Type B pancreatic cell (in vitro differentiated cells): ENCODE measurements at regions not wholly inside any gene's neighbourhood (a gene's known extent, or its start where the extent isn't known, plus 50 kb on each side); places are given as distances from the start of the nearest gene placed in this dataset.

Source experiments
- DNase-seq: peaks from one replicate; pipeline ENCODE4 v3.0.0; 2021; ENCODE audit warnings: mixed read lengths; ENCODE audit not compliant: unreplicated experiment; ENCODE audit errors: extremely low spot score
- H3K27ac Mint-ChIP-seq: 2 replicates; pipeline ENCODE4 v1.8.0; 2021; ENCODE audit warnings: mild to moderate bottlenecking, mixed read lengths
- H3K27me3 Mint-ChIP-seq: 2 replicates; pipeline ENCODE4 v1.8.0; 2021; ENCODE audit warnings: mixed read lengths
- H3K36me3 Mint-ChIP-seq: 2 replicates; pipeline ENCODE4 v1.8.0; 2021; ENCODE audit warnings: mixed read lengths
- H3K4me1 Mint-ChIP-seq: one replicate; pipeline ENCODE4 v1.8.0; 2021; ENCODE audit warnings: mixed read lengths; ENCODE audit not compliant: unreplicated experiment
- H3K4me3 Mint-ChIP-seq: 2 replicates; pipeline ENCODE4 v1.8.0; 2021; ENCODE audit warnings: mild to moderate bottlenecking, mixed read lengths
- H3K9me3 Mint-ChIP-seq: 2 replicates; pipeline ENCODE4 v1.8.0; 2021; ENCODE audit warnings: mixed read lengths
- CTCF ChIP-seq: fragments of 200-600 bp; sonication (generic); conservative IDR thresholded peaks from 2 replicates; pipeline ENCODE4 v1.5.0; 2021; ENCODE audit warnings: antibody characterized with exemption, mild to moderate bottlenecking

GRCh38 chr10:10873915-10874314 is 143.8 kb upstream of the CELF2 start:
- Mint-ChIP-seq H3K9me3 (no peaks in the 10 kb centered on the region), H3K36me3 (no peaks in the 10 kb centered on the region), H3K27me3 (peaks cover 56% of the 10 kb centered on the region), H3K4me1 (peaks cover 9% of the 10 kb centered on the region), H3K27ac (no peak overlapping the region), H3K4me3 (no peak overlapping the region)
- TF ChIP-seq CTCF: no peak
- no peak for DNase-seq

DNA sequence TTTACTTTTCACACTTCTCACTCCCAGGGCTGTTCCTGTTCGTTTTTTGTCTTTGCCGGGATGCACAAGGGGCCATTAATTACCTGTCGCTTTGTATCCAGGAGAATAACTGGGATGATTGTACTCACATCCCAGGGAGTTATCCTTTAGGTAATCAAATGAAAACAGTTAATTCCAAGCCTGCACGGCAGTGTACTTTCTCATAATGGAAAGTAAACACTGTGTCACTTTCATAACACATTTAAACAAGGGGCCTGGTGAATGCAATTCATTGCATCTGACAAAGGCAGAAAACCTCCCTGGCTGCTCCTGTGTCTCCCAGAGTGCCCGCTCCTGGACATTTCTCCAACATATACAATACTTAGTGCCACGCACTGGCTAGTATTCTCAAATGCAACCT is 138.7 kb upstream of the CELF2 start:
- DNase-seq: no peak
- Mint-ChIP-seq H3K4me3 (no peak overlapping the region), H3K9me3 (no peaks in the 10 kb centered on the region), H3K4me1 (no peaks in the 10 kb centered on the region), H3K27me3 (peaks cover 68% of the 10 kb centered on the region), H3K27ac (no peak overlapping the region), H3K36me3 (no peaks in the 10 kb centered on the region)
- no peak for TF ChIP-seq CTCF

DNA sequence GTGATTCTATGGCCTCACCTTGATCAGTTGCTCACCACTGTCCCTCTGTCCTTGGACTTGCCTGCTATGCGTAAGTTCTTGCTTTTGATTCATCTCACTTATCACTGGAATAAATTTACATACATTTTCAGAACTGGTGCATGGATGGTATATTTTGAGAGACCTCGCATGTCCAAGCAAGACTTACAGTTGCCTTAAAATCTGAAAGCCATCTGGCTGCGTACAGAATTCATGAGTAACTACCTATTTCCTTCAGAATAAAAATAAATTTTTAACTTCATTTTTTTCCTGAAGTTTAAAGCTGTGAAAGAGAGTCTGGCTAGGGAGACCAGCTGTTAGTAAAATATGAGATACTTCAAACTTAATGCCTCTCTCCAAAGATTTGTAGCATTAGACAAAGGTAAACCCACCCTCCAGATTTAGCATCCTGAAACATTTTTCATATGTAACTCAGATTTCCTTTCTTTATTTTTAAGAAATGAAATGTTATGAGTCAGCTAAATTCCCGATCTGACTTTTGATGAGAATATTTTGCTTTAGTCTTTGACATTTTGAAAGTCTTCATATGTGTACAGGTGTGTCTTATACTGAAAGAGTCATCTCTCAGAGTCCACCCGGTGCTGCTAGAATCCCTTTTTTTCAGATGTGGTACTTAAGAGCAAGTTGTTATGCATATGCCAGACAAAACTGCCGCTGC is 136.4 kb upstream of the CELF2 start:
- Mint-ChIP-seq H3K4me1 (no peaks in the 10 kb centered on the region), H3K27me3 (peaks cover 74% of the 10 kb centered on the region), H3K36me3 (peaks cover 4% of the 10 kb centered on the region), H3K27ac (no peak overlapping the region), H3K9me3 (peaks cover 5% of the 10 kb centered on the region), H3K4me3 (no peak overlapping the region)
- no peak for DNase-seq
- TF ChIP-seq CTCF: no peak

DNA sequence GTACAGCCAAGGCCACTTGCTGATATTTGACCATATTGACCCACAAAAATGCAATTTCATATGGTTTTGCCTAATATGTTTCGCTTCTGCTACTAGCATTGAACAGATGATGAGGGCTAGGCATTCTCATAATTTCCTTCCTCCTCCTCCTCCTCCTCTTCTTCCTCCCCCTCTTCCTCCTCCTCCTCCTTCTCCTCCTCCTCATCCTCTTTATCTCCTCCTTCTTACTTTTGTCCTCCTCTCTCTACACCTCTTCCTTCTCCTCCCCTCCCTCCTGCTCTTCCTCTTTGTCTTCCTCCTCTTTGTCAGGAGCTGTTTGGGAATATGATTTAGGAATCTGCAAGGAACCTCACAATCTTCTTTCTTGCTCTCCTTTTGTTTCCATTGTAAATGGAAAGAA is 133.9 kb upstream of the CELF2 start:
- H3K27me3 Mint-ChIP-seq: peaks cover 70% of the 10 kb centered on the region

DNA sequence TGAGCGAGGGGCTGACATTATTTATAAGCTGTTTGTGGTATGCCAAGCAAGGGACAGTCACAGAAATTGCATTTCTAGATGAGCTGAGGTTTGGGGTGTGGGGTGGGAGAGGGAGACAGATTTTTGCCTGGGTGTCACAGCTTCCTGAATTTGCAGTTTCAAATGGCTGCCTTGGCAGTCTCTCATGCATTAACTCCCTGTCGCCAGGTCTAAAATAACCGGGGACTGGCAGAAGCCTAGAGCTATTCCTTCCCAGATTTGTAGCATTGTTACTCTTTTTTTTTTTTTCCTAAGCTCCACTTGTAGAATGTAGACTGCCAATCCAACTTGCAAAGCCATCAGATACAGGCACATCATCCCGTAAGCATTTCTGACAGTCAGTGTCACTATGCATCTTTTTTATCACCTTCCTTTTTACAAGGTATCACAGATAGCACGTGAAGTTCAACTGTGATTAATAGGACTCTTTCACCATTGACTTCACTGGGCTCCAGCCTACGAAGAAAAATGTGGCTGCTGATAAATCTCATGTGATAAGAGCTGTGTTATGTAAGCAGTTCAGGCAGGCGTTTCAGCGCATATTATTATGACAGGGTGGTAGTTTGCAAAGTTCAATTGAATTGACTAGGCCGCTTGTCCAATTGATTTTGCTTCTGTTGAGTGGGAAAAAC is 130.7 kb upstream of the CELF2 start:
- Mint-ChIP-seq H3K27ac (no peak overlapping the region), H3K27me3 (peaks cover 72% of the 10 kb centered on the region)
- TF ChIP-seq CTCF: no peak

More for the DNA sequence above, 133.9 kb upstream of the CELF2 start:
- H3K36me3 Mint-ChIP-seq: peaks cover 4% of the 10 kb centered on the region
- TF ChIP-seq CTCF: no peak
- H3K4me3 Mint-ChIP-seq: no peak overlapping the region
- no peaks in the 10 kb centered on the region for H3K4me1 Mint-ChIP-seq
- no peak overlapping the region for H3K27ac Mint-ChIP-seq
- peaks cover 5% of the 10 kb centered on the region for H3K9me3 Mint-ChIP-seq
- no peak for DNase-seq

More for the DNA sequence above, 130.7 kb upstream of the CELF2 start:
- Mint-ChIP-seq H3K4me3 (no peak overlapping the region), H3K36me3 (peaks cover 4% of the 10 kb centered on the region), H3K4me1 (peaks cover 7% of the 10 kb centered on the region), H3K9me3 (peaks cover 5% of the 10 kb centered on the region)
- DNase-seq: no peak
